ENCODE measurements at regions not wholly inside any gene's neighbourhood (a gene's known extent, or its start where the extent isn't known, plus 50 kb on each side); places are given as distances from the start of the nearest gene placed in this dataset.

DNA sequence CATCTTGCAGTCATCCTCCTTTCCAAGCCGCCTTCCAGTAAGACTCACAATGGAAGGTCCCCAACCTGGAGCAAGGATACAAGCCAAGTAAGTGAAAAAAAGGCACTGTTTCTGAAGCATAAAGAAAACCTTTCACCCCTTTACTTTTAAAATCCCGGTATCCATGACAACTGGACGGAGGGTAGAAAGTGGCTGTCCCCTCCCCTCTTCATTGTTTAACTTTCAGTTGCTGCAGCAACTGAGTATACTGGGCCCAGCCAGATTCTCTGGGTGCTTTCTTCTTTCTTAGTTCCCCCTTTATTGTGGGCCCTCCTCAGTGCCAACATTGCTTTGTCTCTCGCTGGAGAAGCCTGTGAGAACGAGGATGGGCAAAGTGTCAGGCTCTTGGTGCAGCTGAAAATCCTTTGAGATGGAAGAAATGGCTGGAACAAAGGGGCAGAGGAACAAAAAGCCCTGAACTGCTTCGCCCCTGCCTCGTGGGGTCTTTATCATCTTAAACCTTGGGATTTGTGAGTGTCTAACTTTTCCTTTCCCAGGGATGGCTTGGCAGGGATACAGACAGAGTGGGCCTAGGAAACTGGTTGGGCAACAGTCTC, 224.0 kb upstream of the RGMA start:
- WGBS, 2 donors = 54 to 61% methylated on average over 7 of the region's 7 CpGs
- peaks cover 0 to 2% of the 10 kb centered on the region in 2 donors for H3K9me3 ChIP-seq (ENCODE audit: control insufficient read depth in 2 of 2, insufficient read depth in 1 of 2, low read depth in 1 of 2, low read length in 1 of 2)
- no peak overlapping the region for H3K4me3 ChIP-seq (ENCODE audit: low read depth in 1 of 2, low read length in 2 of 2)
- no peak overlapping the region for H3K27ac ChIP-seq (ENCODE audit: low read depth in 2 of 2, low read length in 1 of 2)
- H3K4me1 ChIP-seq (ENCODE audit: control insufficient read depth in 2 of 2, insufficient read depth in 2 of 2, low read length in 1 of 2) = no peaks in the 10 kb centered on the region
- no peaks in the 10 kb centered on the region for H3K36me3 ChIP-seq (ENCODE audit: control insufficient read depth in 2 of 2, insufficient read depth in 2 of 2, low read length in 1 of 2)
- no peaks in the 10 kb centered on the region for H3K27me3 ChIP-seq (ENCODE audit: control insufficient read depth in 1 of 2, insufficient read depth in 2 of 2, low read length in 2 of 2)

GRCh38 chr15:93311620-93312019, 222.6 kb upstream of the RGMA start:
- no peak overlapping the region for H3K27ac ChIP-seq (ENCODE audit: low read depth in 2 of 2, low read length in 1 of 2)
- no peak overlapping the region for H3K4me3 ChIP-seq (ENCODE audit: low read depth in 1 of 2, low read length in 2 of 2)
- no peaks in the 10 kb centered on the region for H3K4me1 ChIP-seq (ENCODE audit: control insufficient read depth in 2 of 2, insufficient read depth in 2 of 2, low read length in 1 of 2)
- 86% methylated on average over 11 of the region's 11 CpGs for WGBS, 2 donors
- no peaks in the 10 kb centered on the region for H3K27me3 ChIP-seq (ENCODE audit: control insufficient read depth in 1 of 2, insufficient read depth in 2 of 2, low read length in 2 of 2)
- H3K9me3 ChIP-seq (ENCODE audit: control insufficient read depth in 2 of 2, insufficient read depth in 1 of 2, low read depth in 1 of 2, low read length in 1 of 2) = no peaks in the 10 kb centered on the region
- no peaks in the 10 kb centered on the region for H3K36me3 ChIP-seq (ENCODE audit: control insufficient read depth in 2 of 2, insufficient read depth in 2 of 2, low read length in 1 of 2)

DNA sequence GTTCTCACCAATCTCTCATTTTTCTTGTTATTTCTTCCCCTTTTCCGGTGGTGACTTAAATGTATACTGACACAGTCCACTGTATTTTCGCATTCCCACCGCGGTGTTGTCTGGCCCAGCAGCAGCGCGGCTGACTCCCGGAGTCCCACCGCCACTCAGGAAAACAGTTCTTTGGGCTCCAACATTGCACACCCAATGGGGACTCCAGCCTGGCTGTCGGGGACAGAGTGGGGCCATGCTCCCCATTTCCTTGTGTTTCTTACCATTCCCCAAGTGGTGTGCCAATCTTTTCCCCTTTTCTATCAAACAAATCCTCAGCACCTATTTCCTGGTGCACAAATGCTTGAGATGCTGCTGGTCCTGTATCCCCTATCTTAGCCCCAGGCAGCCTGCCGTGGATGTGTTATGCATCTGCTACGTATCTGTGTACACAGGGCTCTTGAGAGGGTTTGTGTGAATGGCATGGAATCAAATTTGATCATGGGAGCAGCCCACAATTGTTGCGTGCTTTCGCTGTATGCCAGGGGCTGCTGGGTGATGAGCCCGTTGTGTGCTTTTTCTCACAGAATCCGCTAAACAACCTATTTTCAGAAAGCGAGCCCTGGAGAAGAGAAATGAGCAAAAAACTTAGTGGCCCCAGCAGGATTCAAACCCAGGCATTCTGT, 219.1 kb upstream of the RGMA start:
- H3K27ac ChIP-seq (ENCODE audit: low read depth in 2 of 2, low read length in 1 of 2) = no peak overlapping the region
- H3K4me1 ChIP-seq (ENCODE audit: control insufficient read depth in 2 of 2, insufficient read depth in 2 of 2, low read length in 1 of 2) = no peaks in the 10 kb centered on the region
- WGBS, 2 donors = 93 to 94% methylated on average over 16 of the region's 16 CpGs
- H3K27me3 ChIP-seq (ENCODE audit: control insufficient read depth in 1 of 2, insufficient read depth in 2 of 2, low read length in 2 of 2) = no peaks in the 10 kb centered on the region
- H3K4me3 ChIP-seq (ENCODE audit: low read depth in 1 of 2, low read length in 2 of 2) = no peak overlapping the region
- no peaks in the 10 kb centered on the region for H3K36me3 ChIP-seq (ENCODE audit: control insufficient read depth in 2 of 2, insufficient read depth in 2 of 2, low read length in 1 of 2)
- H3K9me3 ChIP-seq (ENCODE audit: control insufficient read depth in 2 of 2, insufficient read depth in 1 of 2, low read depth in 1 of 2, low read length in 1 of 2) = no peaks in the 10 kb centered on the region

GRCh38 chr15:93307513-93307912, 218.5 kb upstream of the RGMA start:
- 89 to 91% methylated on average over 14 of the region's 14 CpGs for WGBS, 2 donors
- Histone ChIP-seq H3K27me3 (ENCODE audit: control insufficient read depth in 1 of 2, insufficient read depth in 2 of 2, low read length in 2 of 2) (no peaks in the 10 kb centered on the region), H3K27ac (ENCODE audit: low read depth in 2 of 2, low read length in 1 of 2) (no peak overlapping the region), H3K36me3 (ENCODE audit: control insufficient read depth in 2 of 2, insufficient read depth in 2 of 2, low read length in 1 of 2) (no peaks in the 10 kb centered on the region), H3K4me1 (ENCODE audit: control insufficient read depth in 2 of 2, insufficient read depth in 2 of 2, low read length in 1 of 2) (no peaks in the 10 kb centered on the region), H3K9me3 (ENCODE audit: control insufficient read depth in 2 of 2, insufficient read depth in 1 of 2, low read depth in 1 of 2, low read length in 1 of 2) (no peaks in the 10 kb centered on the region), H3K4me3 (ENCODE audit: low read depth in 1 of 2, low read length in 2 of 2) (no peak overlapping the region)

DNA sequence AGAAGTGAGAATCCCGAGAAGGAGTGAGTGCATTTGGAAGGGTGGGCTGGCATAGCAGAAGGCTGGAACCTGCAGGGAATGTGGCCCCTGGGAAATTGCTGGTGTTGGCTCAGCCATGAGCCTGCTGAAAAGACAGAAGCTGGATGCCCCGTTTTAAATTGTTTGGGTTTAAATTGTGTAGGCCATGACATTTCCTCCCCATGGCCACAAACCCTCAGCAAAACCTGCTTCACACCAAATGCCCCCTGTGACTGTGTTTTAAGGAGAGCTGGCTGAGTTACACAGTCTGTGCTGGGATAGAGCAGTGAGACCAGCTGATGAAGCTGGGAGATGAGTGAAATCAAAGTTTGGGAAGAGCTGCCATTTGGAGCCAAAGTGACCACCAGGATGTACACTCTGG, 216.3 kb upstream of the RGMA start:
- Histone ChIP-seq H3K4me3 (ENCODE audit: low read depth in 1 of 2, low read length in 2 of 2) (no peak overlapping the region), H3K9me3 (ENCODE audit: control insufficient read depth in 2 of 2, insufficient read depth in 1 of 2, low read depth in 1 of 2, low read length in 1 of 2) (no peaks in the 10 kb centered on the region), H3K27me3 (ENCODE audit: control insufficient read depth in 1 of 2, insufficient read depth in 2 of 2, low read length in 2 of 2) (no peaks in the 10 kb centered on the region), H3K4me1 (ENCODE audit: control insufficient read depth in 2 of 2, insufficient read depth in 2 of 2, low read length in 1 of 2) (peaks cover 0 to 3% of the 10 kb centered on the region in 2 donors), H3K27ac (ENCODE audit: low read depth in 2 of 2, low read length in 1 of 2) (no peak overlapping the region), H3K36me3 (ENCODE audit: control insufficient read depth in 2 of 2, insufficient read depth in 2 of 2, low read length in 1 of 2) (no peaks in the 10 kb centered on the region)
- 64 to 68% methylated on average over 2 of the region's 2 CpGs for WGBS, 2 donors

- H3K27me3 ChIP-seq (ENCODE audit: control insufficient read depth in 1 of 2, insufficient read depth in 2 of 2, low read length in 2 of 2) = no peaks in the 10 kb centered on the region
- 84 to 88% methylated on average over 6 of the region's 6 CpGs for WGBS, 2 donors
- no peak overlapping the region for H3K4me3 ChIP-seq (ENCODE audit: low read depth in 1 of 2, low read length in 2 of 2)
- no peaks in the 10 kb centered on the region for H3K9me3 ChIP-seq (ENCODE audit: control insufficient read depth in 2 of 2, insufficient read depth in 1 of 2, low read depth in 1 of 2, low read length in 1 of 2)
- H3K4me1 ChIP-seq (ENCODE audit: control insufficient read depth in 2 of 2, insufficient read depth in 2 of 2, low read length in 1 of 2) = peaks cover 3 to 4% of the 10 kb centered on the region in 2 donors
- H3K27ac ChIP-seq (ENCODE audit: low read depth in 2 of 2, low read length in 1 of 2) = no peak overlapping the region
- no peaks in the 10 kb centered on the region for H3K36me3 ChIP-seq (ENCODE audit: control insufficient read depth in 2 of 2, insufficient read depth in 2 of 2, low read length in 1 of 2)
Observed at GRCh38 chr15:93302080-93302765, 213.2 kb upstream of the RGMA start.

DNA sequence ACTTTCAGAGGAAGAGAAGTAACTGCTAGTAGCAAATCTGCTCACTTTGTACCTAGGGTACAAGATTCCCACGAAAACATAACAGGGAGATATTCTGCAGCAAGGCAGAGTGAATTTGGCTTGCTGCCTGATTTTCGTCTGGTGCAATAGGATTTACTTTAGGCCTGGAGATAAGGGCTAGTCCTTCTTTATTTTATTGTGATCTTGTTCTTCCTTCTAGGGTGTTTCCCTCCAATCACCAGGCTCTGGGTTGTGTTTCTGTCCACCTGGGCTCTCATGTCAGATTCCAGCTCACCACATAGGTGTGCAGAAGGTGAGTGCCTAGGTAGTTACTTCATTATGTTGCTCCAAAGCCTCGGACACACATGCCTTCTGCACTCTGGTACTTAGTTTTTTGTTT, 211.8 kb upstream of the RGMA start:
- H3K4me1 ChIP-seq (ENCODE audit: control insufficient read depth in 2 of 2, insufficient read depth in 2 of 2, low read length in 1 of 2) = peaks cover 3 to 4% of the 10 kb centered on the region in 2 donors
- no peaks in the 10 kb centered on the region for H3K27me3 ChIP-seq (ENCODE audit: control insufficient read depth in 1 of 2, insufficient read depth in 2 of 2, low read length in 2 of 2)
- H3K36me3 ChIP-seq (ENCODE audit: control insufficient read depth in 2 of 2, insufficient read depth in 2 of 2, low read length in 1 of 2) = no peaks in the 10 kb centered on the region
- H3K4me3 ChIP-seq (ENCODE audit: low read depth in 1 of 2, low read length in 2 of 2) = no peak overlapping the region
- 33 to 42% methylated on average over 3 of the region's 3 CpGs for WGBS, 2 donors
- peak overlapping the region in 1 of 2 donors; percentile 33 for H3K27ac ChIP-seq (ENCODE audit: low read depth in 2 of 2, low read length in 1 of 2)
- no peaks in the 10 kb centered on the region for H3K9me3 ChIP-seq (ENCODE audit: control insufficient read depth in 2 of 2, insufficient read depth in 1 of 2, low read depth in 1 of 2, low read length in 1 of 2)

GRCh38 chr15:93299675-93300074, 210.7 kb upstream of the RGMA start:
- no peaks in the 10 kb centered on the region for H3K9me3 ChIP-seq (ENCODE audit: control insufficient read depth in 2 of 2, insufficient read depth in 1 of 2, low read depth in 1 of 2, low read length in 1 of 2)
- no peaks in the 10 kb centered on the region for H3K36me3 ChIP-seq (ENCODE audit: control insufficient read depth in 2 of 2, insufficient read depth in 2 of 2, low read length in 1 of 2)
- H3K4me3 ChIP-seq (ENCODE audit: low read depth in 1 of 2, low read length in 2 of 2) = no peak overlapping the region
- 92 to 97% methylated on average over 6 of the region's 6 CpGs for WGBS, 2 donors
- peak overlapping the region in 1 of 2 donors; percentile 40 for H3K27ac ChIP-seq (ENCODE audit: low read depth in 2 of 2, low read length in 1 of 2)
- peaks cover 3 to 4% of the 10 kb centered on the region in 2 donors for H3K4me1 ChIP-seq (ENCODE audit: control insufficient read depth in 2 of 2, insufficient read depth in 2 of 2, low read length in 1 of 2)
- H3K27me3 ChIP-seq (ENCODE audit: control insufficient read depth in 1 of 2, insufficient read depth in 2 of 2, low read length in 2 of 2) = no peaks in the 10 kb centered on the region

DNA sequence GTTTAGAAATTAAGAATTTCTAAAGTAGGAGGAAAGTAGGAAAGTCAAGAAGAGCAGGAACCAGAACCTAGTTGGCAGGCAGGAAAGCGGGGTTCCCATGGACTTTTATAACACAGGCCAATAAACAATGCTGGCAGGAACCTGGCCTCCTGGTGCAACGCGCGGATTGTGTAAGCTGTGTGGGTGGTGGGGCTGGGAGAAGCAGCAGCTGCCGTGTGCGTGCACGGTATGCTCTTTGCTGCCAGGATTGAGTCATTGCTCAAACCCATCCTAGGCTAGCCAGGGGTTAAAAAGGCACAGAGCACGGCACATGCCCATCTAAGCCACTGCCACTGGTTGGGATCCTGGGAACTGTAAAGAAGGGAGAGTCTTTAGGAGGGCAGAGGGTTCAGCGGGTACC, 209.9 kb upstream of the RGMA start:
- no peaks in the 10 kb centered on the region for H3K27me3 ChIP-seq (ENCODE audit: control insufficient read depth in 1 of 2, insufficient read depth in 2 of 2, low read length in 2 of 2)
- 39 to 58% methylated on average over 9 of the region's 9 CpGs for WGBS, 2 donors
- H3K9me3 ChIP-seq (ENCODE audit: control insufficient read depth in 2 of 2, insufficient read depth in 1 of 2, low read depth in 1 of 2, low read length in 1 of 2) = no peaks in the 10 kb centered on the region
- no peak overlapping the region for H3K27ac ChIP-seq (ENCODE audit: low read depth in 2 of 2, low read length in 1 of 2)
- H3K36me3 ChIP-seq (ENCODE audit: control insufficient read depth in 2 of 2, insufficient read depth in 2 of 2, low read length in 1 of 2) = no peaks in the 10 kb centered on the region
- H3K4me1 ChIP-seq (ENCODE audit: control insufficient read depth in 2 of 2, insufficient read depth in 2 of 2, low read length in 1 of 2) = peaks cover 3 to 4% of the 10 kb centered on the region in 2 donors
- H3K4me3 ChIP-seq (ENCODE audit: low read depth in 1 of 2, low read length in 2 of 2) = no peak overlapping the region

Measured in esophagus (tissue), 2 donors.